ENCODE measurements at regions not wholly inside any gene's neighbourhood (a gene's known extent, or its start where the extent isn't known, plus 50 kb on each side); places are given as distances from the start of the nearest gene placed in this dataset.

DNA sequence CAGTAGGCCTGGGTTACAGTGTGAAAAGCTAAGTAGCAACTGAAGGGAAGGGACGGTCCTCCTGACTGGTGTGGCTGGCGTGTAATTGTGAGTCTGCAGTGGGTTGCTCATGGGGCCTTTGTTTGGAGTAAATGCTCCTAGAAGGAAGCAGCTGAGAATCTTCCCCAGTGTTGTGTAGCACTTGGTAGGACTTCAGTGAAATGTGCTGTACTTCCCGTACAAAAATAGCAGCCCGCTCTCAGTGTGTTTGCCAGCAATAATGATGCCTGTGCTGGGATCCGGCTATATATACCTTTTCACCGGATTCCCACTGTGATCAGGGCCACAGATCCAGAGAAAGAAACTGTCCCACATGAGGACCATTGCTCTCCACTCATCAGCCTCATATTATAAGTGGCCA, 175.7 kb upstream of the NTM start:
- no peak for TF ChIP-seq EGR1 (IDR thresholded peaks at IDR 0.05; ENCODE audit: low read depth)
- TF ChIP-seq CBX3 (IDR thresholded peaks at IDR 0.05; ENCODE audit: low read depth): no peak
- TF ChIP-seq SIN3A (IDR thresholded peaks at IDR 0.05; ENCODE audit: low read depth): no peak
